CD4-positive, alpha-beta T cell (primary cell): ENCODE measurements at regions not wholly inside any gene's neighbourhood (a gene's known extent, or its start where the extent isn't known, plus 50 kb on each side); places are given as distances from the start of the nearest gene placed in this dataset.

Source experiments
- ATAC-seq: fragments of 200-7000 bp; cut with Tn5 transposase; one replicate; pipeline ENCODE4 v1.10.0; 2022; ENCODE audit warnings: mild to moderate bottlenecking; ENCODE audit not compliant: poor library complexity
- CTCF ChIA-PET: fragments of 350-600 bp; sonication (Branson Sonifier 250); formaldehyde crosslinking; loops from one replicate; lab custom pipeline; 2021; ENCODE audit warnings: antibody characterized with exemption, inconsistent platforms; lab: Charles Lee
- POLR2A ChIA-PET: fragments of 350-600 bp; sonication (Branson Sonifier 250); formaldehyde crosslinking; loops from one replicate; lab custom pipeline; 2021; ENCODE audit warnings: antibody characterized with exemption, inconsistent platforms; lab: Charles Lee
- DNase-seq, 14 experiments: peaks; one replicate each; pipeline ENCODE4 v3.0.0-alpha.2; 2013 to 2020; ENCODE audit warnings: mixed read lengths in 2 of 14
- H3K27ac ChIP-seq, 2 donors: one replicate each; pipeline versions ENCODE4 v1.5.1 to v1.7.0; 2013; ENCODE audit warnings: low read length in 2 of 2, low read depth in 1 of 2, mild to moderate bottlenecking in 1 of 2
- H3K27me3 ChIP-seq, 2 experiments: 1 replicate in 1 of 2; 2 replicates in 1 of 2; pipeline versions ENCODE4 v1.6.1 to v1.7.0; 2013; ENCODE audit warnings: low read length in 2 of 2, control low read depth in 1 of 2, mild to moderate bottlenecking in 1 of 2, moderate library complexity in 1 of 2; ENCODE audit not compliant: insufficient read depth in 2 of 2, control insufficient read depth in 1 of 2
- H3K36me3 ChIP-seq: one replicate; pipeline ENCODE4 v1.6.1; 2013; ENCODE audit warnings: low read length, control low read depth; ENCODE audit not compliant: insufficient read depth
- H3K4me1 ChIP-seq: one replicate; pipeline ENCODE4 v1.6.1; 2013; ENCODE audit warnings: low read length, control low read depth; ENCODE audit not compliant: insufficient read depth
- H3K4me3 ChIP-seq: one replicate; pipeline ENCODE4 v1.5.1; 2013; ENCODE audit warnings: mild to moderate bottlenecking, low read length, moderate library complexity
- H3K9me3 ChIP-seq, 2 experiments: 1 replicate in 1 of 2; 2 replicates in 1 of 2; pipeline versions ENCODE4 v1.6.1 to v1.7.0; 2013; ENCODE audit warnings: low read length in 2 of 2, mild to moderate bottlenecking in 2 of 2, control low read depth in 1 of 2, moderate library complexity in 1 of 2; ENCODE audit not compliant: control insufficient read depth in 1 of 2, insufficient read depth in 1 of 2
- H3K27ac Mint-ChIP-seq: one replicate; pipeline ENCODE4 v1.8.0; 2020; ENCODE audit warnings: mixed read lengths
- H3K27me3 Mint-ChIP-seq: one replicate; pipeline ENCODE4 v1.8.0; 2021; ENCODE audit warnings: mixed read lengths
- H3K36me3 Mint-ChIP-seq: one replicate; pipeline ENCODE4 v1.8.0; 2021; ENCODE audit warnings: low read depth, mixed read lengths
- H3K4me1 Mint-ChIP-seq: one replicate; pipeline ENCODE4 v1.8.0; 2021; ENCODE audit warnings: low read depth, mixed read lengths
- H3K4me3 Mint-ChIP-seq: one replicate; pipeline ENCODE4 v1.8.0; 2020; ENCODE audit warnings: mild to moderate bottlenecking, mixed read lengths
- H3K9me3 Mint-ChIP-seq: one replicate; pipeline ENCODE4 v1.8.0; 2020; ENCODE audit warnings: mixed read lengths
- CTCF ChIP-seq: fragments of 200-600 bp; IDR thresholded peaks from one replicate; pipeline ENCODE4 v1.8.0; 2022; ENCODE audit warnings: antibody characterized with exemption, mild to moderate bottlenecking
- intact Hi-C, 2 experiments: fragments of 100-400 bp; cut with DNase I in 1 of 2; cut with micrococcal nuclease in 1 of 2; formaldehyde crosslinking; loops; one replicate each; pipeline versions ENCODE4 v1.15.1 to v1.9.0; 2023 to 2025; cut with DNase I, micrococcal nuclease

GRCh38 chr17:79243996-79244395 lies 169.4 kb downstream of the ENGASE start:
- ChIA-PET CTCF (no interaction called here), POLR2A (no interaction called here)
- Histone ChIP-seq H3K36me3 (no peaks in the 10 kb centered on the region), H3K27me3 (peaks cover 5 to 8% of the 10 kb centered on the region in 2 experiments), H3K4me3 (no peak overlapping the region), H3K9me3 (peaks cover 0 to 4% of the 10 kb centered on the region in 2 experiments), H3K27ac (no peak overlapping the region), H3K4me1 (no peaks in the 10 kb centered on the region)
- intact Hi-C loops = no loop called here
- H3K4me3 Mint-ChIP-seq = no peak overlapping the region
- H3K4me1 Mint-ChIP-seq = no peaks in the 10 kb centered on the region
- no peak for ATAC-seq
- peaks cover 13% of the 10 kb centered on the region for H3K27me3 Mint-ChIP-seq
- no peak for DNase-seq
- H3K36me3 Mint-ChIP-seq = no peaks in the 10 kb centered on the region
- no peaks in the 10 kb centered on the region for H3K9me3 Mint-ChIP-seq
- TF ChIP-seq CTCF = no peak
- H3K27ac Mint-ChIP-seq = no peak overlapping the region

GRCh38 chr17:79243603-79243990 lies 169.0 kb downstream of the ENGASE start:
- intact Hi-C loops = no loop called here
- DNase-seq (no peak), ATAC-seq (no peak)
- Histone ChIP-seq H3K27me3 (peaks cover 4 to 5% of the 10 kb centered on the region in 2 experiments), H3K4me1 (no peaks in the 10 kb centered on the region), H3K27ac (no peak overlapping the region), H3K9me3 (peaks cover 0 to 4% of the 10 kb centered on the region in 2 experiments), H3K36me3 (no peaks in the 10 kb centered on the region), H3K4me3 (no peak overlapping the region)
- no peaks in the 10 kb centered on the region for H3K9me3 Mint-ChIP-seq
- no peak for TF ChIP-seq CTCF
- ChIA-PET CTCF (no interaction called here), POLR2A (no interaction called here)
- H3K4me3 Mint-ChIP-seq = no peak overlapping the region
- no peak overlapping the region for H3K27ac Mint-ChIP-seq
- no peaks in the 10 kb centered on the region for H3K4me1 Mint-ChIP-seq
- H3K27me3 Mint-ChIP-seq = peaks cover 13% of the 10 kb centered on the region
- no peaks in the 10 kb centered on the region for H3K36me3 Mint-ChIP-seq

- Histone ChIP-seq H3K36me3 (no peaks in the 10 kb centered on the region), H3K9me3 (peaks cover 0 to 4% of the 10 kb centered on the region in 2 experiments), H3K4me3 (no peak overlapping the region), H3K27ac (no peak overlapping the region), H3K4me1 (no peaks in the 10 kb centered on the region), H3K27me3 (peaks cover 4 to 5% of the 10 kb centered on the region in 2 experiments)
- POLR2A ChIA-PET = no interaction called here
- DNase-seq (no peak), ATAC-seq (no peak)
- no peak overlapping the region for H3K4me3 Mint-ChIP-seq
- no peaks in the 10 kb centered on the region for H3K36me3 Mint-ChIP-seq
- H3K27ac Mint-ChIP-seq = no peak overlapping the region
- intact Hi-C loops = no loop called here
- peaks cover 13% of the 10 kb centered on the region for H3K27me3 Mint-ChIP-seq
- H3K9me3 Mint-ChIP-seq = no peaks in the 10 kb centered on the region
- H3K4me1 Mint-ChIP-seq = no peaks in the 10 kb centered on the region
- TF ChIP-seq CTCF = no peak
- CTCF ChIA-PET = no interaction called here
These were observed 168.4 kb downstream of the ENGASE start for GRCh38 chr17:79242873-79243602.
